ENCODE measurements at regions not wholly inside any gene's neighbourhood (a gene's known extent, or its start where the extent isn't known, plus 50 kb on each side); places are given as distances from the start of the nearest gene placed in this dataset.

DNA sequence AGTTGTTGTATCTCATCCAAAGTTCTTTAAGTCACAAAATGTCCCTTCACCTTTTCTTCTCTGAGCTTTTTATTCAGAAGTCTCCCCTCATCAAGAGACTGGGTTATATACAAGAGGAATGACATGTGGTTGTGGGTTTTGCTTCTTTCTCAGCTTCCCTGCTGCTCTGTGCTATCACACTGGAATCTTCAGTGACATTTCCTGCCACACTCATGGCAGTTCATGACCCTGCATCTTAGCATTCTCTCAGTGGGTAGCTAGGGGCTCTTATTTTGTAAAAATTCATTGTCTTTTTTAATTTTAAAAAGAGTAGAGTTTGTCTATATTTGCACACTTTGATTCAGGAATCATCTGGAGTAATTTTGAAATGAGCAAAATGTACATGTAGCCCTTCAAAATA, 236.9 kb upstream of the TMEM229A start:
- no peak for TF ChIP-seq CTCF (IDR thresholded peaks at IDR 0.05; ENCODE audit: insufficient read depth, low read length, missing control alignments)
- CTCF ChIA-PET = no interaction called here
- POLR2A ChIA-PET = no interaction called here
- no peak for DNase-seq (ENCODE audit: low read depth, low spot score)
- H3K4me3 ChIP-seq (ENCODE audit: low read depth, low read length) = no peak overlapping the region

- ChIA-PET CTCF (no interaction called here), POLR2A (no interaction called here)
- no peak overlapping the region for H3K4me3 ChIP-seq (ENCODE audit: low read depth, low read length)
- no peak for DNase-seq (ENCODE audit: low read depth, low spot score)
- TF ChIP-seq CTCF (IDR thresholded peaks at IDR 0.05; ENCODE audit: insufficient read depth, low read length, missing control alignments) = no peak
Measured at GRCh38 chr7:124267154-124267553, 234.3 kb upstream of the TMEM229A start.

- H3K4me3 ChIP-seq (ENCODE audit: low read depth, low read length) = no peak overlapping the region
- no peak for TF ChIP-seq CTCF (IDR thresholded peaks at IDR 0.05; ENCODE audit: insufficient read depth, low read length, missing control alignments)
- DNase-seq (ENCODE audit: low read depth, low spot score) = no peak
- ChIA-PET POLR2A (no interaction called here), CTCF (interaction anchor here (0.8 kb wide), 1 partner anchor 503 kb away, joined by 3 read pairs; no protein-coding TSS in a partner anchor)
Measured at GRCh38 chr7:124263232-124263827, 230.5 kb upstream of the TMEM229A start.

- no peak for DNase-seq (ENCODE audit: low read depth, low spot score)
- TF ChIP-seq CTCF (IDR thresholded peaks at IDR 0.05; ENCODE audit: insufficient read depth, low read length, missing control alignments) = no peak
- ChIA-PET CTCF (no interaction called here), POLR2A (no interaction called here)
- H3K4me3 ChIP-seq (ENCODE audit: low read depth, low read length) = no peak overlapping the region
Measured at GRCh38 chr7:124261710-124262109, 228.8 kb upstream of the TMEM229A start.

- DNase-seq (ENCODE audit: low read depth, low spot score) = no peak
- ChIA-PET CTCF (no interaction called here), POLR2A (no interaction called here)
- TF ChIP-seq CTCF (IDR thresholded peaks at IDR 0.05; ENCODE audit: insufficient read depth, low read length, missing control alignments) = no peak
- H3K4me3 ChIP-seq (ENCODE audit: low read depth, low read length) = no peak overlapping the region
Measured at GRCh38 chr7:124257638-124258308, 224.9 kb upstream of the TMEM229A start.

- no peak for DNase-seq (ENCODE audit: low read depth, low spot score)
- ChIA-PET CTCF (no interaction called here), POLR2A (no interaction called here)
- no peak overlapping the region for H3K4me3 ChIP-seq (ENCODE audit: low read depth, low read length)
- TF ChIP-seq CTCF (IDR thresholded peaks at IDR 0.05; ENCODE audit: insufficient read depth, low read length, missing control alignments) = no peak
Measured at GRCh38 chr7:124255041-124255655, 222.3 kb upstream of the TMEM229A start.

Measured in AG04449 (cell line).